K562 (cell line): ENCODE measurements at regions not wholly inside any gene's neighbourhood (a gene's known extent, or its start where the extent isn't known, plus 50 kb on each side); places are given as distances from the start of the nearest gene placed in this dataset.

ENCODE experiments used
- ATAC-seq: fragments of 200-7000 bp; cut with Tn5 transposase; 3 replicates; pipeline ENCODE4 v1.9.1; 2020; ENCODE audit warnings: moderate library complexity
- BruUV-seq: library from RNA; stranded (reverse); fragments of 400-500 nt; replicated peaks from 2 replicates; lab custom pipeline; 2021; lab: Mats Ljungman, UMichigan
- CTCF ChIA-PET: fragments of 300-600 bp; formaldehyde crosslinking; extraction: SDS; loops from one replicate; lab custom pipeline; 2021; ENCODE audit warnings: low intra/inter-chr PET ratio; lab: Yijun Ruan, JAX
- POLR2A ChIA-PET: fragments of 300-600, 350-650 bp; sonication (Branson Sonifier 250); formaldehyde crosslinking; extraction: SDS; loops from one replicate; lab custom pipeline; 2021; ENCODE audit warnings: antibody characterized with exemption, inconsistent platforms; lab: Yijun Ruan, JAX
- DNase-seq, 4 experiments: peaks; one replicate each; pipeline versions ENCODE4 v3.0.0 to v3.0.0-alpha.2; 2011 to 2018; ENCODE audit warnings: low spot score in 3 of 4, mixed read lengths in 3 of 4; ENCODE audit errors: extremely low read depth in 1 of 4
- FAIRE-seq: peaks from 2 replicates; lab custom pipeline; 2011; peaks lifted over from hg19 to GRCh38; lab: Jason Lieb, UNC
- H2AFZ ChIP-seq: 2 replicates; pipeline ENCODE4 v1.6.0; 2011; ENCODE audit warnings: low read depth, low read length, control low read depth, inconsistent platforms
- H3K27ac ChIP-seq: fragments of 200-600 bp; 3 replicates; pipeline ENCODE4 v1.8.0; 2011; ENCODE audit warnings: low read depth, mild to moderate bottlenecking, control low read depth, inconsistent platforms, low read length, moderate library complexity, mixed read lengths; ENCODE audit errors: extremely low read depth
- H3K27me3 ChIP-seq, 2 experiments: fragments of 300-600 bp in 1 of 2; 2 replicates in 1 of 2; 3 replicates in 1 of 2; pipeline versions ENCODE4 v1.6.0 to v1.8.0; 2011; ENCODE audit warnings: inconsistent platforms in 2 of 2, low read length in 2 of 2, mild to moderate bottlenecking in 1 of 2, mixed read lengths in 1 of 2, moderate library complexity in 1 of 2; ENCODE audit not compliant: control insufficient read depth in 2 of 2, insufficient read depth in 2 of 2
- H3K36me3 ChIP-seq: fragments of 300-600 bp; 3 replicates; pipeline ENCODE4 v1.8.0; 2011; ENCODE audit warnings: mild to moderate bottlenecking, low read length, inconsistent platforms; ENCODE audit not compliant: control insufficient read depth, insufficient read depth
- H3K4me1 ChIP-seq, 2 experiments: fragments of 200-600 bp in 1 of 2; replicated peaks in 1 of 2; 2 replicates in 1 of 2; 3 replicates in 1 of 2; pipeline versions ENCODE4 v1.5.1 to v1.8.0; 2011; ENCODE audit warnings: inconsistent platforms in 2 of 2, low read length in 2 of 2, mild to moderate bottlenecking in 1 of 2, mixed read lengths in 1 of 2, moderate library complexity in 1 of 2; ENCODE audit not compliant: control insufficient read depth in 2 of 2, insufficient read depth in 2 of 2
- H3K4me2 ChIP-seq: 2 replicates; pipeline ENCODE4 v1.6.1; 2011; ENCODE audit warnings: low read length, control low read depth, inconsistent platforms, mixed read lengths; ENCODE audit not compliant: insufficient read depth
- H3K4me3 ChIP-seq: fragments of 200-600 bp; sonication (generic), shearing (Covaris generic); 2 replicates; pipeline ENCODE4 v1.5.1; 2016; ENCODE audit warnings: control low read depth, inconsistent platforms
- H3K79me2 ChIP-seq: fragments of 200-600 bp; 3 replicates; pipeline ENCODE4 v1.8.0; 2011; ENCODE audit warnings: low read length, inconsistent platforms; ENCODE audit not compliant: control insufficient read depth, insufficient read depth
- H3K9ac ChIP-seq, 2 experiments: 2 replicates each; pipeline versions ENCODE4 v1.6.0 to v1.6.1; 2011; ENCODE audit warnings: low read depth in 2 of 2, low read length in 2 of 2, control low read depth in 1 of 2, inconsistent platforms in 1 of 2, mild to moderate bottlenecking in 1 of 2, mixed read lengths in 1 of 2; ENCODE audit not compliant: insufficient read depth in 1 of 2
- H3K9me1 ChIP-seq: one replicate; pipeline ENCODE4 v1.6.0; 2011; ENCODE audit warnings: inconsistent platforms, mild to moderate bottlenecking, low read length, moderate library complexity; ENCODE audit not compliant: control insufficient read depth, insufficient read depth
- H3K9me3 ChIP-seq: replicated peaks from 2 replicates; pipeline ENCODE4 v1.5.1; 2011; ENCODE audit warnings: low read depth, low read length, inconsistent platforms; ENCODE audit not compliant: control insufficient read depth, insufficient read depth
- H4K20me1 ChIP-seq: replicated peaks from 2 replicates; pipeline ENCODE4 v1.6.1; 2011; ENCODE audit warnings: low read length, inconsistent platforms, mixed read lengths; ENCODE audit not compliant: control insufficient read depth, insufficient read depth
- ADNP ChIP-seq: fragments of 200-800 bp; sonication (Bioruptor generic); IDR thresholded peaks from 2 replicates; pipeline ENCODE4 v1.6.1; 2016; ENCODE audit warnings: missing genetic modification characterization, missing compliant biosample characterization
- GABPB1 ChIP-seq: sonication (generic); formaldehyde crosslinking; IDR thresholded peaks from 2 replicates; pipeline ENCODE4 v1.8.0; 2022; ENCODE audit warnings: mild to moderate bottlenecking, missing genetic modification reagents
- HDGF ChIP-seq: fragments of 450-650 bp; IDR thresholded peaks from 2 replicates; pipeline ENCODE4 v1.6.1; 2016
- HSF4 ChIP-seq: fragments of 250-450 bp; sonication (Bioruptor Pico); IDR thresholded peaks from 2 replicates; pipeline ENCODE4 v2.1.2; 2022; ENCODE audit warnings: mild to moderate bottlenecking, moderate library complexity, borderline replicate concordance
- NFIC ChIP-seq: fragments of 450-650 bp; IDR thresholded peaks from 2 replicates; pipeline ENCODE4 v1.6.1; 2017; ENCODE audit warnings: mild to moderate bottlenecking, inconsistent platforms
- SAFB ChIP-seq: fragments of 200-400 bp; formaldehyde crosslinking; IDR thresholded peaks from 2 replicates; pipeline ENCODE4 v1.6.1; 2017; ENCODE audit warnings: low read depth, low read length, borderline replicate concordance
- STAG1 ChIP-seq: sonication (generic); formaldehyde crosslinking; IDR thresholded peaks from 2 replicates; pipeline ENCODE4 v1.5.0; 2020; ENCODE audit warnings: missing genetic modification reagents, borderline replicate concordance
- ZBTB1 ChIP-seq: sonication (generic); formaldehyde crosslinking; IDR thresholded peaks from 2 replicates; pipeline ENCODE4 v1.8.1; 2023; ENCODE audit warnings: missing genetic modification reagents, low read depth, mild to moderate bottlenecking, borderline replicate concordance
- ZNF707 ChIP-seq: fragments of 250-450 bp; sonication (Bioruptor Pico); conservative IDR thresholded peaks from 2 replicates; pipeline ENCODE4 v1.8.0; 2022; ENCODE audit warnings: inconsistent platforms, mild to moderate bottlenecking, moderate library complexity
- ZNF830 ChIP-seq: fragments of 250-450 bp; sonication (Bioruptor Pico); IDR thresholded peaks from 2 replicates; pipeline ENCODE4 v1.5.0; 2021; ENCODE audit warnings: mild to moderate bottlenecking
- WGBS: fragments of 100-300 bp; shearing (Covaris generic); methylation state at CpG from one replicate; pipeline ENCODE4 v1.1.6; 2016; ENCODE audit warnings: low coverage, mixed read lengths; ENCODE audit not compliant: insufficient coverage; ENCODE audit errors: missing lambda C conversion rate; 5-methylcytosine and 5-hydroxymethylcytosine counted together
- in situ Hi-C: fragments of 300-500 bp; cut with MboI; formaldehyde crosslinking; loops from 4 replicates; pipeline ENCODE4 v1.15.0; 2018; ENCODE audit warnings: inconsistent platforms, mixed read lengths
- intact Hi-C: fragments of 100-400 bp; cut with micrococcal nuclease; formaldehyde crosslinking; loops from 2 replicates; pipeline ENCODE4 v1.14.2; 2022
- TF ChIP-seq, protein P1 (sequence below), 2 experiments: fragments of 200-800 bp in 1 of 2; sonication (Bioruptor generic) in 1 of 2; sonication (generic) in 1 of 2; formaldehyde crosslinking in 1 of 2; IDR thresholded peaks in 1 of 2; conservative IDR thresholded peaks in 1 of 2; 2 replicates each; pipeline versions ENCODE4 v1.5.0 to v1.6.1; 2016 to 2020; ENCODE audit warnings: missing compliant biosample characterization in 1 of 2, missing genetic modification characterization in 1 of 2, missing genetic modification reagents in 1 of 2

DNA sequence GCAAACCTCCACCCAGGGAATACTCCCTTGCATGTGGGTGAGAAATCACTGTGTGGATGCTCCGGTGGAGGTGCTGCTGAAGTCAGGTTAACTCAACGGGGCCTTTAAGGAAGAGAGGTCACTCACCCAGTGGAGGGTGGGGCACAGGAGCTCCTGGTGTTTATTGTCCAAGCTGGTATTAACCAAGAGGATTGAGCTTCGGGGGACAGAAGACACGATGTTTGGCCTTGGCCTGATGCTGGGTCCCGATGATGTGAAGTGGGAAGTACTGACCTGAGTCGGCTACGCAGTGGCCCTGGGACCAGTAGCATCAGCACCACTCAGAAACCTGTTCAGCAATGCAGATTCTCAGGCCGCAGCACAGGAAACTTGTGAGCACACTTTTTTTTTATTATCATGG lies 85.7 kb upstream of the WASF3 start (continued):
- TF ChIP-seq, protein P1, sequence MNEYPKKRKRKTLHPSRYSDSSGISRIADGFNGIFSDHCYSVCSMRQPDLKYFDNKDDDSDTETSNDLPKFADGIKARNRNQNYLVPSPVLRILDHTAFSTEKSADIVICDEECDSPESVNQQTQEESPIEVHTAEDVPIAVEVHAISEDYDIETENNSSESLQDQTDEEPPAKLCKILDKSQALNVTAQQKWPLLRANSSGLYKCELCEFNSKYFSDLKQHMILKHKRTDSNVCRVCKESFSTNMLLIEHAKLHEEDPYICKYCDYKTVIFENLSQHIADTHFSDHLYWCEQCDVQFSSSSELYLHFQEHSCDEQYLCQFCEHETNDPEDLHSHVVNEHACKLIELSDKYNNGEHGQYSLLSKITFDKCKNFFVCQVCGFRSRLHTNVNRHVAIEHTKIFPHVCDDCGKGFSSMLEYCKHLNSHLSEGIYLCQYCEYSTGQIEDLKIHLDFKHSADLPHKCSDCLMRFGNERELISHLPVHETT (CRISPR knock-in tag; conservative IDR thresholded peaks at IDR 0.05 in 1 of 2, IDR thresholded peaks at IDR 0.05 in 1 of 2), result no peak
- TF ChIP-seq SAFB (no peak), GABPB1 (no peak), ADNP (tag) (no peak), ZBTB1 (no peak), ZNF830 (CRISPR knock-in tag) (no peak), STAG1 (CRISPR knock-in tag) (no peak), HDGF (no peak), ZNF707 (no peak), NFIC (no peak)

DNA sequence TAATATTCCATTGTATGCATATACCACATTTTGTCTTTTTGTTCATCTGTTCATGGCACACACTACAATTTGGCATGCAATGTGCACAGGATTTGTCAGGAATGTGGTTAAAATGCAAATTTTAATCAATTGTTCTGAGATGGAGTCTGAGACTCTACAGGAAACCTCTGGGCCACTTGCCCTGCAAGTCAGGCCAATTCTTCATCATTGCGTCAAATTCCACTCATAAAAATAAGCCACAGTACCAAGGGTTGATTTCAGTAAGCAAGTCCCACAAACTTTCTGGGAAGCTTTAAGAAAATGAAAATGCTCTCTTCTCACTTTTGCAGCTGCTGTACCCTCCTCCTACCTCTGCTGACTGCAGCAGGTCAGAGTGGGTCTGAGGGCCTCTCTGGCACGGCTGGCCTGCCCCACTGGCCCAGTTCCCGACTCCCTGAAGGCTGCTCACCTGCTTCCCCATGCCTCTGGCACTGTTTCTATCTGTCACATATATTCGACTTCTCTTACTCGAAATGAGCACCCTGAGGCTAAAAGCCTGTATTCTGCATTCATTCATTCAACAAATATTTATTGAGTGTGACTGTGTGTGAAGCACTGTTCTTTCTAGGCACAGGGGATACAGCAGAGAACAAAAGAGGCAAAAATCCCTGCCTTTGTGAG lies 83.8 kb upstream of the WASF3 start:
- Histone ChIP-seq H3K4me3 (no peak overlapping the region), H3K4me1 (0 out of 5 replicates have a peak, but pooled peaks cover 0 to 2% of the 10 kb centered on the region in 2 experiments), H3K27me3 (peaks cover 4 to 17% of the 10 kb centered on the region in 2 experiments; a peak in 4 of 5 replicates), H2AFZ (no peak overlapping the region), H3K9me1 (no peaks in the 10 kb centered on the region), H3K4me2 (no peak overlapping the region), H3K9ac (no peak overlapping the region), H3K27ac (no peak overlapping the region), H4K20me1 (no peaks in the 10 kb centered on the region), H3K36me3 (no peaks in the 10 kb centered on the region), H3K9me3 (no peaks in the 10 kb centered on the region), H3K79me2 (no peaks in the 10 kb centered on the region)
- ChIA-PET POLR2A (no interaction called here), CTCF (no interaction called here)
- in situ Hi-C loops (no loop called here), intact Hi-C loops (no loop called here)
- WGBS, result 4% methylated on average over 5 of the region's 5 CpGs
- no peak for DNase-seq
- BruUV-seq, result no TSS peak
- no peak for TF ChIP-seq HSF4 (CRISPR knock-in tag)
- no peak for ATAC-seq
- no peak for FAIRE-seq
